Posterior vena cava (tissue), 2 donors: ENCODE measurements at regions not wholly inside any gene's neighbourhood (a gene's known extent, or its start where the extent isn't known, plus 50 kb on each side); places are given as distances from the start of the nearest gene placed in this dataset.

Experiments
- DNase-seq: peaks from one replicate; pipeline ENCODE4 v3.0.0-alpha.2; 2020; ENCODE audit warnings: low spot score
- intact Hi-C, 2 donors: fragments of 100-400 bp; cut with DNase I; formaldehyde crosslinking; loops; one replicate each; pipeline versions ENCODE4 v1.14.1 to v1.14.2; 2022 to 2023
- donor health status: DM: yes; HTN: yes; CAD: no.
- donor health status: DM: yes; HTN: yes; CAD: no.

DNA sequence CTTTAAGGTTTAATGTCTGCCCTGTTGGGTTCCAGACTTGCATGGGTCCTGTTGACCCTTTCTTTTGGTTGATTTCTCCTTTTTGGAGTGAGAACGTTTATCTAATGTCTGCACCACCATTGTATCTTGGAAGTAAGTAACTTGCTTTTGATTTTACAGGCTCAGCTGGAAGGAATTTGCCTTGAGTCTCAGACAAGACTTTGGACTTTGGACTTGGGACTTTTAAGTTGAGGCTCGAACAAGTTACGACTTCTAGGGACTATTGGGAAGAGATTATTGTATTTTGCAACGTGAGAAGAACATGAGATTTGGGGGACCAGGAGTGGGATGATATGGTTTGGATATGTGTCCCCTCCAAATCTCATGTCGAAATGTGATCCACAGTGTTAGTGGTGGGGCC lies 267.7 kb downstream of the GLI2 start:
- intact Hi-C loops = no loop called here
- DNase-seq = no peak

DNA sequence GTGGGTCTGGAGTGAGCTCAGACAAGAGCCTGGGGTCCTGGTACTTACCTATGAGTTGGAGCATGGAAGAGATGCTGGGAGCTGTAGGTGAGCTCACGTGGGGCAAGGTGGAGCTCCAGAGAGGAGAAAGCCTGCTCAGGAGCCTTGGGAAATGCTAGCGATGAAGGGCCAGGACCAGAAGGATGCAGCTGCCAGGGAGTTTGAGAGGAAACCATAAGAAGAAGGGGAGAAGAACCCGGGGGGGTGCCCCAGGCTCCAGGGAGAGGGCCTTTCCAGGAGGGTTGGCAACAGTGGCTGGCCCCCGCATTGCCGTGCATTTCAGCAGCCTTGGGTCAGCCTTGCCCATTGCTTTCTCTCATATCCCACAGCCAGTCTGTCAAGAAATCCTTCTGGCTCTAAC lies 268.7 kb downstream of the GLI2 start:
- no peak for DNase-seq

DNA sequence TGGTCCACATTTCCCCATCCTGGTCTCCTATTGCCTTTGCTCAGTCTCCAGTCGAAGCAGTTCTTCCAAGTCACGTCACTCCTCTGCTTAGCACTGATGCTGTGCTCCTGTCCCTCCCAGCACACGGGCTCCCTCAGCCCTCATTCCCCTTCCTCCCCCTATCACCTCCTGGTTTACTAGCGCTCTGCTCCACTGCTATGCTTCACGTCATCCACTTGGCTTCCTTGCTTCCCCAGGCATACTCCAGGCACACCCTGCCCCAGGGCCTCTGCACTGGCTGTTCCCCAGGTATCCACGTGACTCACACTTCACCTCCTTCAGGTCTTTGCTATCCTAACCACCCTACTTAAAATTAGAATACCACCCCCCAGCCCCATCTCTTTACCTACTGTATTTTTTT lies 269.3 kb downstream of the GLI2 start:
- intact Hi-C loops = no loop called here
- no peak for DNase-seq

More for the DNA sequence above, 268.7 kb downstream of the GLI2 start:
- intact Hi-C loops = no loop called here

DNA sequence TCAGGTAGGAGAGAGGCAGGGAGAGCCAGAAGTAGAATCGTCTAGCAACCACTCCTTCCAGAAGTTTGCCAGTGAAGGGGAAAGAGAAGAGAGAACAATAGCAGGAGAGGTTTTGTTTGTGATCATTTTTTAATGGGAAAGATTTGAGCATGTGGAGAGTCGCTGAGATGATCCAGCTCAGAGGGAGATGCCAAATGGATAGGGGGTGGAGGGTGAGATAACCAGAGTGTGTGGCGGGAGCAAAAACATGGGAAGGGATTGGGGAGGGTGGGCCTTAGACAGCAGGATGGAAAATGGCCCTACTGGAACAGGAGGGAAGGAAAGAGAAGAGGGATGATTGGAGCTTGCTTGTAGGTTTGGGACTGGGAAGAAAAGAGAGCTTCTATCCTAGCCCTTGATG lies 269.8 kb downstream of the GLI2 start:
- no peak for DNase-seq
- intact Hi-C loops = no loop called here

DNA sequence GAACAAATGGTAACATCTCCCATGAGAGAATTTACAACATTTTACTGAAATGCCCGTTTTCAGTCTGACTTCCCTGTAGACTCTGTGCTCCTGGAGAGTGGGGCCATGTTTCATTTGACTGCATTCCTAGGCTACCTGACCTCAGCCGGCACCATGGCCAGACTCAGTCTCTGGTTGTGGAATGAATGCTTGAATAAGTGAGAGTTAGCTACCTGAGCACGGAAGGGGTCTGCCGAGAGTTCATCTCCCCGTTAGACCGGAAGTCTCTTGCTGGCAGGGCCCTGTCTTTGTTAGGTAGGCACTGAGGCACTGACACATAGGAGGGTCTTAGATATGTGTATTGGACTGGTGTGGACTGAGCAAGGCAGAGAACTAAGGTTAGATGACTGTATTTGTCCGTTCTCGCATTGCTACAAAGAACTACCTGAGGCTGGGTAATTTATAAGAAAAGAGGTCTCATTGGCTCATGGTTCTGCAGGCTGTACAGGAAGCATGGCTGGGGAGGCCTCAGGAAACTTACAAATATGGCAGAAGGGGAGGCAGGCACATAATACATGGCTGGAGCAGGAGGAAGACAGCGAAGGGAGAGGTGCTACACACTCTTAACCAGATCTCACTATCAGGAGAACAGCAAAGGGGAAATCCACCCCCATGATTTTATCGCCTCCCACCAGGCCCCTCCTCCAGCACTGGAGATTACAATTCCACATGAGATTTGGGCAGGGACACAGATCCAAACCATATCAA lies 271.2 kb downstream of the GLI2 start:
- intact Hi-C loops = no loop called here
- DNase-seq = no peak

DNA sequence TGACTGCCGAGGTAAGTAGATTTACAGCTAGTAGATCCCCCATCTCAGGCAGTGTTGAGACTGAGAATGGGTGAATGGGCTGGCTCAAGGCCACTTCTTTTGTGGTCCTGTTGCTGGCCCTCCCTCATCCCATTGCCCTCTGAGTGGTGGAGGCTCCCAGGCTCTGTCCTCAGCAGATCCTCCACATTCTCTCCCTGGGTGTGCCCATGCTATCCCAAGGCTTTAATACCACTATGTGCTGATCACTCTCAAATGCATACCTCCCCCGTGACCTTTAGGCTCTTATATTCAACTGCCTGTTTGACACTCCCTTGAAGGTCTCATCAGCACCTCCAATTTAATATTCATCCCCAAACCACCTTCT lies 271.8 kb downstream of the GLI2 start:
- intact Hi-C loops = no loop called here
- no peak for DNase-seq

DNA sequence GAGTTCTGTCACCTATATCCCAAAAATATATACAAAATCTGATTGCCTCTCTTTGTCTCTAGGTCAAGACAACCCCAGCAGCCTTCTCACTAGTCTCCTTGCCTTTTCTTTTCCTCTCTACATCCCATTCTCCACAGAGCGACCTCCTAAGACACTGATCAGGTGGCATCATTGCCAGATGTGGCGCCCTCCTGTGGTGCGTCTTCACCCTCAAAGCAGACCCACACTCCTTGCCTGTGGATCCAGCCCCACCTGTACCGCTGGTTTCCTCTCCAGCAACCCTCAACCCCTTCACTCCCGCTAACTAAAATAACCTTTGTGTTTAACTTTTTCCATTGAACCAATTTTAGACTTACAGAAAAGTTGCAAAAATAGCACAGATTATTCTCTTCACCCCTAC lies 273.3 kb downstream of the GLI2 start:
- no peak for DNase-seq
- intact Hi-C loops = no loop called here

DNA sequence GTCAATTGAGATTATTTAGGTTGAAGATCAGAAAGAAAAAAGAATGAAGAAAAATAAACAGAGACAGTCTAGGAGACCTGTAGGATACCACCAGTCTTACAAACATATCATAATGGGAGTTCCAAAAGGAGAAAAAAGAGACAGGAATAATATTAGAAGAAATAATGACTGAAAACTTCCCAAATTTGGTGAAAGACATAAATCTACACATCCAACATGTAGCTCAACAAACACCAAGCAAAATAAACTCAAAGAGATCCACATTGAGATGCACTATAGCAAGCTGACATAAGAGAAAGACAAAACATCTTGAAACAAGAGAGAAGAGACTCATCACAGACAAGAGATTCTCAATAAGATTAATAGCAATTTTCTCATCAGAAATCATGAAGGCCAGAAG lies 274.0 kb downstream of the TFCP2L1 start:
- no peak for DNase-seq
- intact Hi-C loops = no loop called here

DNA sequence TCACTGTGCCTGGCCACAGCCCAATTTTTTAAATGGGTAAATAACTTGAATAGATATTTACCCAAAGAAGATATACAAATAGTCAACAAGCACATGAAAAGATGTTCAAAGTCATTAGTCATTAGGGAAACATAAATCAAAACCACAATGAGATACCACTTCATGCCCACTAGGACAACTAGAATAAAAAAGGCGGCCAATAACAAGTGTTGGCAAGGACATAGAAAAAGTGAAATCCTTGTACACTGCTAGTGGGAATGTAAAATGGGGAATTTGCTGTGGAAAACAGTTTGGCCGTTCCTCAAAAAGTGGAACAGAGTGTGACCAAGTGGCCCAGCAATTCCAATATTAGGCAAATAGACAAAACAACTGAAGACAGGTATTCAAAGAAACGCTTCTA lies 270.1 kb downstream of the TFCP2L1 start:
- DNase-seq = no peak
- intact Hi-C loops = no loop called here

DNA sequence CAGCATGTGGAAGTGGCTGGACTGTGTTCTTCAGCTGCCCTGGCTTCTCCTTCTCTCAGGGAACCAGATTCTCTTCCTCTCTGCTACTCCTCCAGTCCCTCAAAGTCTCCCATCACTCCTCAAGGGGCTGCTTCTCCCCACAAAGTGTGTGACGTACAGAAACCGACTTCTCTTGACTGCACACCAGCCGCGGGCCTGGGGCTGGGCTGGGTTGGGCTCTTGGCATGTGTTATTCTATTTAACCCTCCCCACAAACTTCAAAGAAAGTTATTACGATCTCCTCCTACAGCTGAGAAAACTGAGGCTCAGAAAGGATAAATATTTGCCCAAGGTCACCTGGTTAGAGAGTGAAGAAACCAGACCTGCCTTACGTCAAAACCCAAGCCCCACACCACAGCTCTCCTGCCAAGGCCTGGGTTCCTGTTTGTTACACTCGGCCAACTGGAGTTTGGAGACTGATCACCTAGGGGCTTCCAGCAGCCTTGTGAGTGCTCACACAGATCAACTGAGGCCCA lies 269.0 kb downstream of the TFCP2L1 start:
- intact Hi-C loops = no loop called here
- no peak for DNase-seq

DNA sequence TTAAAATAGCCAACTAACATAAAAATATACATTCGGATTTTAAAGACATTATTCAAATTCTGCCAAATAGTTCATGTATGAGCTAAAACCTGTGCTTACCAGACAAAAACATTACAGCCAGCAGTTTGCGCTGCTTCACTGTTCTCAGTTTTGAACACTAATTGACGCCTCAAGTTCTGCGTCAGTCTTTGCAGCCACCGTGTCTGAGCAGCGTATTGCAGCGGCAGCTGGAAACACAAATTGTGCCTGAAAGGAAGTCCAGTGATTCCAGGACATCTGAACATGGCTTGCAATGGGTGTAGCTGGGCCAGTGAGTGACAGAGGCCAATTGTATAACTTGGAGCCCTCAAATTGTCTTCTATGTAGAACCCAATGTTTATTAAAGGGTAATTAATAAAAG lies 267.6 kb downstream of the TFCP2L1 start:
- no peak for DNase-seq
- intact Hi-C loops = no loop called here

DNA sequence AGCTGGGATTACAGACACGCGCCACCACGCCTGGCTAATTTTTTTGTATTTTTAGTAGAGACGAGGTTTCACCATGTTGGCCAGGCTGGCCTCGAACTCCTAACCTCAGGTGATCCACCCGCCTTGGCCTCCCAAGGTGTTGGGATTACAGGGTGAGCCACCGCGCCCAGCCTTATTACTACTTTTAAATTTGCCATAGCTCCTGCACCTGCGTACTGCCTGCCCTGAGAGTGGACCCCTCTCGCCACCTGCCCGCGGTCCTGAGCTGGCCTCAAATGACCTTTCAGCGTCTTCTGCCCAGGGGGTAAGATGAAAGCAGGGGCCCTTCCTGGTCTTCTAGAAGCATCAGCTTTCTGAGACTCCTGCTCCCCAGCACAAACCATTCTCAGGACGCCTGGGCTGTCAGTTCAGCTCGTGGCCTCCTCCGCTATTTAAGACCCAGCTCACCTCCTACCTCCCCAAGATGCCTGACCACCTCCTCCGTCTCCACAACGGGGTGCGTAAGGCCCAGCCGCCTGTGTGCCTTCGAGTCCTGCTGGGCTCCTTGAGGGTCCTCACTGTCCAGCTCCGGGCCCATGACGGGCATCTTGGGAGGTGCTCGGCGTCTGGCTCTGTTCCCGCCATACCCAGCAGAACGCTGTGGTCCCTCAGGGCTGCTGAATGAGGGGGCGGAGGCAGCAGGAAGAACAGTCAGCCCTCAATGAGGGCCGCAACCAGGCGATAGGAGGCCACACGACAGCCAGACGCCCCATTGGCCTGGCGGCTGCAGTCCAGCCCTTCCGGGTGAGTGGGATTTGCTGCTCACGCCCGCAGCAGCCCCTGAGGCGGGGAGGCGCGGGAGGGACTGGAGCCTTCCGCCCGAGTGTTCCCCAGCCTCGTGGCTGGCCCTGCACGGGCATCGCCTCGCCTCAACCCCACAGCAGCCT lies 266.6 kb downstream of the TFCP2L1 start:
- intact Hi-C loops = no loop called here
- no peak for DNase-seq

DNA sequence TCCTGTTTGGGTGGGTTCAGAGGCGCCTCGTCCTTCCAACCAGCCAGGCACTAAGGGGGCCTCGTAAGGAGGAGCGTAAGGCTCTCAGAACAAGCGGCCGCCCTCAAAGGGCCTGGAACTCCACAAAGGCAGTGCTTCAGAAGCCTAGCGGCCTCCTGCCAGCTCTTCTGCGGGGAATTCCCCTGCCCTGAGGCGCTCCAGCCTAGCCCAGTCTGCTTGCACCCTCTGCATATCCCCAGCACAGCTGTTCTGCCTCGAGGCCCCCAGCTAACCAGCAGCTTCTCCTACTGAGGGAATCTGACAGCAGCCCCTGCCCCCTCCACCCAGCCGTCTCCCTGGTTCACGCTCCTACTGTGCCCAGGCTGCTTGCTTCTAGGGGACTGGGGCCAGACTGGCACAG lies 265.9 kb downstream of the TFCP2L1 start:
- intact Hi-C loops = no loop called here
- DNase-seq = no peak

DNA sequence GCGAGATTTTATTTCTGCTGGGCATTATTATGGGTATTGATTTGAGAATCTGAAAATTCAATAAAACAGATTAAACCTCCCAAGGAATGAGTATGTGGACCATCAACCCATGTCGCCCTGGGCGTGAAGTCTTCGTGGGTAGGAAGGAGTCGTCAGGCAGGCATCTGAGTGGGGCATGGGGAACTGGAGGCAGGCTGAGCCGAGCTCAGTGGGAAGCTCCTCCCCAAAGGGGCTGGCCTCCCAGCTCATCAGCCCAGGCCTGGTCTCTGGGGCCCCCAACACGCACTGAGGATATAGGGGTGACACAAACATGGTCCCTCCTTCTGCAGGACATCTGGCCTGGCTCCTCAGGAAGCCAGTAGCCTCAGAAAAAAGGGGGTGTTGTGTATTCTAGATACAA lies 265.2 kb downstream of the TFCP2L1 start:
- DNase-seq = no peak
- intact Hi-C loops = no loop called here

DNA sequence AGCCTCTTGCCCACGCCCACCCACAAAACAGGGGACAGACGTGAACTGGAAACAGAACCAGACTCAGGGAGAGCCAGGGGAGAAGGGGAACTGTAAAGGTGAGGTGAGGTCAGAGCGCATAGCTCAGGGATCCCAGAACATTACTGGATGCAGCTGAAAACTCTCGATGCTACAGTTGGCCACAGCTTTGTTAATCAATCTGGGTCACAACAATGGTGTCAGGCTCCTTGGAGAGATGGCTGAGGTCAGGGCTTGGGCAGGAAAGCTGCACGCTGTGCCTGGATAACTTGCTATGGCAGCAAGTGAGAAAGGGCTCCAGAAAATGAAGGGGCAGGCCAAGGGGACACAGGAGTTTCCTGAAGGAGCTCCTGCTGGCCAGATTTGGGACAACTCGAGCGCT lies 263.3 kb downstream of the TFCP2L1 start:
- no peak for DNase-seq
- intact Hi-C loops = no loop called here

DNA sequence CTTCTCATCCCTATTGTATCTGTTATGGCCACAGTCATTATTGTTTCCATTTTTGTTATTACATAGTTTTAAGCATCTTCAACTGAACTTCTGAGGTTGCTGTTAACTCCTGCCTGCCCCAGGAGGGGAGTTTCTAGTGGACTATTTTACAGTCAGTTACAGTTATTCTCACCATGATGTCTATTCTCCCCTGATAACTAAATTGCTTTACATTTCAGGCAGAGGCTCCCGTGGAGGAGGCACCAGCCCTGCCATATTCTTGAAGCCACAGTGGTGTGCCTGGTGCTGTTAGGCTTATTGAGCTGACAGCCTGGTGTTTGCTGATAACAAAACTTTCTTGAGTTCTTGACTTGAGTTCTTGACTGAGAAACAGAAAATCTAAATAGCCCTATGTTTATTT lies 256.4 kb downstream of the TFCP2L1 start:
- no peak for DNase-seq
- intact Hi-C loops = no loop called here

DNA sequence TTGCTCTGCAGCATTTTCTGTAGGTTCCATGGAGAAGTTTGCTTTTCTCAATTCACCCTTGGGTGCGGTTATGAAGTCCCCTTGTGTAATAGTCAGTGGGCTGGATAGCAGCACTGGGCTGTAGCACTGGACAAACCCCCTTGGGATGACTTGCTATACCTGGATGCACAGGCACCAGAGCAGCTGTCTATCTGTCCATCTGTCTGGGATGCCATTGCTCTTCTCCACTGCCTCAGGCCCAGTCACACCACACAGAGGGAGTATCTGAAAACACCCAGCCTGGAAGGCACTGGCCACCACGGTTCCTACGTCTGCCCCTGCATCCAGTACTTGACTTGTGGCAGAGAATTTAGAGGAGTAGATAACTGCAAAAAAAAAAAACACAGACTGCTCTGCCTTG lies 254.5 kb downstream of the TFCP2L1 start:
- DNase-seq = no peak
- intact Hi-C loops = no loop called here

DNA sequence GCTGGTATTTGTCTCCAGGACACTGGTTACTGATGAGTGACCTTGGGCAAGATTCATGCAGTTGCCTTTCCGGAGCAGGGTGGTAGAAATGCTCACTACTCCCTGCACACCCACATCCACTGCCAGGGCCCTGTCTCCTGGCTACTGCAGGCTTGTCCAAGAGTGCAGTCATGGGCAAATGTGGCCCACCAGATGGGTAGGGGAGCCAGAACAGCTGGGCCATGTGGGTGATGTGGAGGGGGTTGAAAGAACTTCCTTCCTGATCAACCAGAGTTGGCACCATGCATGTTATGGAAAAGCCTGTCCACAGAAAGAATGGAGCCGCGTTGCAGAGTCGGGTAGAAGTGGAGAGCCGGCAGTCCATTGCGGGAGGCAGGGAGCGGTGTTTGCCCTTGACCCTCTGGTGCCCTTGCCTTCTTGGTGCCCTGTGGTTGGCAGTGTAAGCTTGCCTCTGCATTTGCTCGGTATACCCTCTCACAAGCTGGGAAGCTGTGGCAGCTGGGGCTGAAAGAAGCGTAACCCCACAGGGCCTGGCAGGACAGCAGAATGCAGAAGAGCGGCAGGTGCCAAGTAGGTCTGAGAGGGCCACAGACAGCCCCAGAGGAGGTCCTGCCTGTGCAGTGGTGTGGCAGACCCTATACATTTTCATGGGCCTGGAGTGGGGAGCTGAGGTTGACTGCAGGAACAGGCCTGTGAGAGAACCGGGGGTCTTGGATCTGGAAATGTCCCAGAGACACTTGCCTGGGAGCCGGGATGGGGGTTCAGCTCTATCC lies 253.2 kb downstream of the TFCP2L1 start:
- intact Hi-C loops = no loop called here
- no peak for DNase-seq

DNA sequence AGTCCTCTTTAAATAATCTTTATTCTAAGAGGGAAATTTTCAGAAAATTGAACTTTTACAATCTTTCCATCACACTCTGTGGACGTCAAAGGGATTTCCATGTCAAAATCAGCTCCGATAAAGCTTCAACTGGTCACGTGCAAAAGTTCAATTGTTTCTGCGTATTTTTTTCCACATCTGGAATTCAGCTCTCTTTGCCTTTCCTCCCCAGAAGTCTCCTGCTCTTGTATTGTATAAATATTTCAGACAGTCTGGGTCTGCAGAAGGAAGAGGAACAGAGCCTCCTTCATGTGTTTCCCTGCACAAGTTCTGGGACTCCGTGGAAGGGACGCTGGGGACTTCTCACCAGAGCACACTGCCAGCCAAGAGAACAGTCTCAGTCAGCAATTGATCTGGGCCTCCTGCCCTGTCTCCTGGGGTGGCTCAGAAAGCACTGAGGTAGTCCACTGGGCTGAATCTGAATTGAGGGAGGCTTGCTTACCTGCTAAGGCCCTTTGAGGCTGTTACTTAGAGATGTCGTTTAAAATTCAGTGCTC lies 251.5 kb downstream of the TFCP2L1 start:
- no peak for DNase-seq
- intact Hi-C loops = no loop called here

DNA sequence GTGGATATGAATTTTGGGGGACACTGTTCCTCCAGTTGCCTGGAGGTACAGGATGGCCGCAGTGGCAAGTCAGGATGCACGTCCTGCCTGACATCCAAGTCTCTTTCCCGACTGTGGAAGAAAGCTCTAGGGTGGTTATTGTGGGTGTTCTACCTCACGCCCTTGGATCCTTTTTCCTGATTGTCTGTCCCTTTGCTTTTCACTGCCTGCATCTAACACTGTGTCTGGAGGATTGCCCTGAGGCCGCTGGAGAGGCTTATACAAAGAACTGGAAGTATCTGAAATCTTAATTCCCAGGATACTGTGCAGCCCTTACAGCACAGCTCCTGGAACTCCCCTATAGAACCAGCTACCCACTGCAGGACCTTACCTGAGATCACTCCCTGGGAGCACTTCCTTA lies 250.5 kb downstream of the TFCP2L1 start:
- DNase-seq = no peak
- intact Hi-C loops = no loop called here
